HUES64 (cell line): ENCODE measurements at regions not wholly inside any gene's neighbourhood (a gene's known extent, or its start where the extent isn't known, plus 50 kb on each side); places are given as distances from the start of the nearest gene placed in this dataset.

ENCODE experiments used
- H3K27ac ChIP-seq: 2 replicates; pipeline ENCODE4 v1.7.0; 2013; ENCODE audit warnings: low read depth, low read length, inconsistent platforms
- H3K27me3 ChIP-seq: 2 replicates; pipeline ENCODE4 v1.6.1; 2013; ENCODE audit warnings: mild to moderate bottlenecking, low read length; ENCODE audit not compliant: insufficient read depth
- H3K36me3 ChIP-seq: 2 replicates; pipeline ENCODE4 v1.6.1; 2013; ENCODE audit warnings: mild to moderate bottlenecking, low read length; ENCODE audit not compliant: insufficient read depth
- H3K4me1 ChIP-seq: 2 replicates; pipeline ENCODE4 v1.6.1; 2013; ENCODE audit warnings: mild to moderate bottlenecking, low read length, moderate library complexity; ENCODE audit not compliant: insufficient read depth
- H3K4me3 ChIP-seq: 2 replicates; pipeline ENCODE4 v1.5.1; 2013; ENCODE audit warnings: mild to moderate bottlenecking, low read length, moderate library complexity
- H3K9ac ChIP-seq: 2 replicates; pipeline ENCODE4 v1.6.1; 2013; ENCODE audit warnings: mild to moderate bottlenecking, low read depth, low read length
- H3K9me3 ChIP-seq: 2 replicates; pipeline ENCODE4 v1.6.1; 2013; ENCODE audit warnings: low read depth, low read length; ENCODE audit not compliant: insufficient read depth
- WGBS: fragments of 150-250, 120-280 bp; methylation state at CpG from one replicate; pipeline ENCODE4 v1.1.7; 2013; ENCODE audit warnings: missing lambda C conversion rate; 5-methylcytosine and 5-hydroxymethylcytosine counted together

GRCh38 chr5:89597878-89598277, 714.9 kb upstream of the MEF2C start:
- no peaks in the 10 kb centered on the region for H3K9me3 ChIP-seq
- no peak overlapping the region for H3K4me3 ChIP-seq
- 90% methylated on average over 1 of the region's 1 CpG for WGBS
- peaks cover 8% of the 10 kb centered on the region; the same call in 1 of the 2 replicates for H3K4me1 ChIP-seq
- H3K27me3 ChIP-seq: no peaks in the 10 kb centered on the region
- H3K27ac ChIP-seq: no peak overlapping the region
- no peaks in the 10 kb centered on the region for H3K36me3 ChIP-seq
- no peak overlapping the region for H3K9ac ChIP-seq

GRCh38 chr5:89596821-89597220, 713.8 kb upstream of the MEF2C start:
- Histone ChIP-seq H3K27me3 (no peaks in the 10 kb centered on the region), H3K4me3 (no peak overlapping the region), H3K9ac (no peak overlapping the region), H3K4me1 (peaks cover 8% of the 10 kb centered on the region; the same call in 1 of the 2 replicates), H3K9me3 (peaks cover under 1% of the 10 kb centered on the region; the same call in 1 of the 2 replicates), H3K27ac (no peak overlapping the region), H3K36me3 (no peaks in the 10 kb centered on the region)
- 90% methylated on average over 1 of the region's 2 CpGs for WGBS

- no peaks in the 10 kb centered on the region for H3K27me3 ChIP-seq
- H3K27ac ChIP-seq: no peak overlapping the region
- H3K4me1 ChIP-seq: peaks cover 8% of the 10 kb centered on the region; the same call in 1 of the 2 replicates
- peaks cover 12% of the 10 kb centered on the region for H3K9me3 ChIP-seq
- no peaks in the 10 kb centered on the region for H3K36me3 ChIP-seq
- no peak overlapping the region for H3K4me3 ChIP-seq
- 100% methylated on average over 1 of the region's 1 CpG for WGBS
- H3K9ac ChIP-seq: no peak overlapping the region
Observed at GRCh38 chr5:89595056-89595455, 712.1 kb upstream of the MEF2C start.

- Histone ChIP-seq H3K9me3 (no peaks in the 10 kb centered on the region), H3K27me3 (no peaks in the 10 kb centered on the region), H3K4me1 (peaks cover 13% of the 10 kb centered on the region), H3K9ac (no peak overlapping the region), H3K27ac (no peak overlapping the region), H3K36me3 (no peaks in the 10 kb centered on the region), H3K4me3 (no peak overlapping the region)
- 93% methylated on average over 5 of the region's 5 CpGs for WGBS
Observed at GRCh38 chr5:89584339-89584956, 701.5 kb upstream of the MEF2C start.

GRCh38 chr5:89583534-89583933, 700.5 kb upstream of the MEF2C start:
- Histone ChIP-seq H3K27me3 (no peaks in the 10 kb centered on the region), H3K36me3 (no peaks in the 10 kb centered on the region), H3K27ac (no peak overlapping the region), H3K4me1 (peaks cover 13% of the 10 kb centered on the region), H3K4me3 (no peak overlapping the region), H3K9me3 (no peaks in the 10 kb centered on the region), H3K9ac (no peak overlapping the region)

- H3K36me3 ChIP-seq: no peaks in the 10 kb centered on the region
- no peak overlapping the region for H3K4me3 ChIP-seq
- peaks cover 13% of the 10 kb centered on the region for H3K4me1 ChIP-seq
- no peak overlapping the region for H3K9ac ChIP-seq
- H3K27me3 ChIP-seq: no peaks in the 10 kb centered on the region
- WGBS: 92% methylated on average over 1 of the region's 1 CpG
- no peak overlapping the region for H3K27ac ChIP-seq
- no peaks in the 10 kb centered on the region for H3K9me3 ChIP-seq
Observed at GRCh38 chr5:89582768-89583339, 699.9 kb upstream of the MEF2C start.

GRCh38 chr5:89580976-89581375, 698.0 kb upstream of the MEF2C start:
- no peaks in the 10 kb centered on the region for H3K9me3 ChIP-seq
- no peaks in the 10 kb centered on the region for H3K36me3 ChIP-seq
- no peaks in the 10 kb centered on the region for H3K27me3 ChIP-seq
- H3K9ac ChIP-seq: no peak overlapping the region
- H3K4me1 ChIP-seq: peaks cover 13% of the 10 kb centered on the region
- H3K4me3 ChIP-seq: no peak overlapping the region
- no peak overlapping the region for H3K27ac ChIP-seq
- 75% methylated on average over 2 of the region's 2 CpGs for WGBS

GRCh38 chr5:89575319-89575718, 692.3 kb upstream of the MEF2C start:
- no peaks in the 10 kb centered on the region for H3K27me3 ChIP-seq
- no peak overlapping the region for H3K9ac ChIP-seq
- no peak overlapping the region for H3K27ac ChIP-seq
- 0 out of 2 replicates have a peak, but pooled peaks cover 2% of the 10 kb centered on the region for H3K4me1 ChIP-seq
- no peaks in the 10 kb centered on the region for H3K36me3 ChIP-seq
- H3K9me3 ChIP-seq: no peaks in the 10 kb centered on the region
- H3K4me3 ChIP-seq: no peak overlapping the region

GRCh38 chr5:89573345-89573744, 690.4 kb upstream of the MEF2C start:
- Histone ChIP-seq H3K9me3 (no peaks in the 10 kb centered on the region), H3K4me3 (no peak overlapping the region), H3K27me3 (no peaks in the 10 kb centered on the region), H3K27ac (no peak overlapping the region), H3K4me1 (peaks cover 12% of the 10 kb centered on the region), H3K9ac (no peak overlapping the region), H3K36me3 (no peaks in the 10 kb centered on the region)
- WGBS: 93% methylated on average over 4 of the region's 4 CpGs

GRCh38 chr5:89572696-89573095, 689.7 kb upstream of the MEF2C start:
- Histone ChIP-seq H3K27me3 (no peaks in the 10 kb centered on the region), H3K27ac (no peak overlapping the region), H3K4me3 (no peak overlapping the region), H3K36me3 (no peaks in the 10 kb centered on the region), H3K9ac (no peak overlapping the region), H3K9me3 (no peaks in the 10 kb centered on the region), H3K4me1 (peaks cover 12% of the 10 kb centered on the region)
- 84% methylated on average over 2 of the region's 2 CpGs for WGBS

- 100% methylated on average over 2 of the region's 2 CpGs for WGBS
- H3K4me3 ChIP-seq: no peak overlapping the region
- no peaks in the 10 kb centered on the region for H3K36me3 ChIP-seq
- no peak overlapping the region for H3K9ac ChIP-seq
- H3K27ac ChIP-seq: no peak overlapping the region
- peaks cover 12% of the 10 kb centered on the region for H3K4me1 ChIP-seq
- no peaks in the 10 kb centered on the region for H3K9me3 ChIP-seq
- H3K27me3 ChIP-seq: no peaks in the 10 kb centered on the region
Observed at GRCh38 chr5:89570557-89570956, 687.6 kb upstream of the MEF2C start.

GRCh38 chr5:89566340-89566739, 683.4 kb upstream of the MEF2C start:
- Histone ChIP-seq H3K27me3 (no peaks in the 10 kb centered on the region), H3K9ac (no peak overlapping the region), H3K4me3 (no peak overlapping the region), H3K9me3 (no peaks in the 10 kb centered on the region), H3K36me3 (no peaks in the 10 kb centered on the region), H3K27ac (no peak overlapping the region), H3K4me1 (peaks cover 12% of the 10 kb centered on the region)
- 97% methylated on average over 1 of the region's 1 CpG for WGBS
